Coronary artery (tissue), 2 donors: ENCODE measurements at regions not wholly inside any gene's neighbourhood (a gene's known extent, or its start where the extent isn't known, plus 50 kb on each side); places are given as distances from the start of the nearest gene placed in this dataset.
"Not testable (repeated sequence)": the region's sequence is repeated elsewhere in the genome, so short reads cannot be mapped to it uniquely, and the experiment has no call there.

Experiments
- DNase-seq: peaks from one replicate; pipeline ENCODE4 v3.0.0-alpha.2; 2017; ENCODE audit warnings: low spot score
- H3K27ac ChIP-seq, 2 donors: fragments of 200-600 bp; sonication (generic); one replicate each; pipeline ENCODE4 v1.5.1; 2016 to 2019
- H3K4me3 ChIP-seq: fragments of 200-600 bp; sonication (generic); 2 replicates; pipeline ENCODE4 v1.5.1; 2016; ENCODE audit warnings: mild to moderate bottlenecking, moderate library complexity
- TF ChIP-seq, protein P1 (sequence below): fragments of 200-600 bp; sonication (generic); IDR thresholded peaks from one replicate; pipeline ENCODE4 v1.5.1; 2019; ENCODE audit warnings: antibody characterized with exemption

GRCh38 chr14:53841109-53842099 is 115.2 kb downstream of the BMP4 start:
- no peak overlapping the region for H3K4me3 ChIP-seq
- TF ChIP-seq, protein P1, sequence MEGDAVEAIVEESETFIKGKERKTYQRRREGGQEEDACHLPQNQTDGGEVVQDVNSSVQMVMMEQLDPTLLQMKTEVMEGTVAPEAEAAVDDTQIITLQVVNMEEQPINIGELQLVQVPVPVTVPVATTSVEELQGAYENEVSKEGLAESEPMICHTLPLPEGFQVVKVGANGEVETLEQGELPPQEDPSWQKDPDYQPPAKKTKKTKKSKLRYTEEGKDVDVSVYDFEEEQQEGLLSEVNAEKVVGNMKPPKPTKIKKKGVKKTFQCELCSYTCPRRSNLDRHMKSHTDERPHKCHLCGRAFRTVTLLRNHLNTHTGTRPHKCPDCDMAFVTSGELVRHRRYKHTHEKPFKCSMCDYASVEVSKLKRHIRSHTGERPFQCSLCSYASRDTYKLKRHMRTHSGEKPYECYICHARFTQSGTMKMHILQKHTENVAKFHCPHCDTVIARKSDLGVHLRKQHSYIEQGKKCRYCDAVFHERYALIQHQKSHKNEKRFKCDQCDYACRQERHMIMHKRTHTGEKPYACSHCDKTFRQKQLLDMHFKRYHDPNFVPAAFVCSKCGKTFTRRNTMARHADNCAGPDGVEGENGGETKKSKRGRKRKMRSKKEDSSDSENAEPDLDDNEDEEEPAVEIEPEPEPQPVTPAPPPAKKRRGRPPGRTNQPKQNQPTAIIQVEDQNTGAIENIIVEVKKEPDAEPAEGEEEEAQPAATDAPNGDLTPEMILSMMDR = no peak
- DNase-seq = no peak
- H3K27ac ChIP-seq = no peak overlapping the region

DNA sequence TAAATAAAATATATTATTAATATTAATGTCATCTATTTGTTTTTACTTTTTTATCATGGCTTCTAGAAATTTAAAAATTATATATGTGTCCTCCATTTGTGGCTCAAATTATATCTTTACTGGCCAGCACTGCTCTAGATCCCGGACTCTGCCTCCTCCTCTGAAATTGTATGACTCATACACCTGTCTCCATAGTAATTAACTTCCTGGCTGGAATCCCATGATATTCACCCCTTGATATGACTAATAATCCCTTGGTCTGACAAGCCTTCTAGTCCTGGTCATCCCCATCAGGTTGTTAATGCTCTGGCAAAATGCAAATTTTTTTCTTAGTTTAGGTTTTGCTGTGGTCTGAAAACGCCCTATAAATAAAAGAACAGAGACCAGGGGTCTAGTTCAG is 116.2 kb downstream of the BMP4 start:
- H3K4me3 ChIP-seq = no peak overlapping the region
- no peak overlapping the region for H3K27ac ChIP-seq
- DNase-seq = no peak
- TF ChIP-seq, protein P1 = no peak

DNA sequence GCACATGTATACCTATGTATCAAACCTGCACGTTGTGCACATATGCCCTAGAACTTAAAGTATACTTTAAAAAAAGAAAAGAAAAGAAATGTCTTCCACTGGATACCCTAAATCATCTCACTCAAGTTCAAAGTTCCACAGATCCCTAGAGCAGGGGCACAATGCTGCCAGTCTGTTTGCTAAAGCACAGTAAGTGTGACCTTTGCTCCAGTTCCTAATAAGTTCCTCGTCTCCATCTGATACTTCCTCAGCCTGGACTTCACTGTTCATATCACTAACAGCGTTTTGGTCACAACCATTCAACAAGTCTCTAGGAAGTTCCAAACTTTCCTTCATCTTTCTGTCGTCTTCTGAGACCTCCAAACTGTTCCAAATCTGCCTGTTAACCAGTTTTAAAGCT is 118.3 kb downstream of the BMP4 start:
- Histone ChIP-seq H3K4me3 (no peak overlapping the region), H3K27ac (no peak overlapping the region)
- TF ChIP-seq, protein P1 = no peak
- DNase-seq = no peak

- DNase-seq, H3K27ac ChIP-seq, H3K4me3 ChIP-seq: not testable (repeated sequence)
Observed at GRCh38 chr14:53837656-53838055, 119.0 kb downstream of the BMP4 start.

DNA sequence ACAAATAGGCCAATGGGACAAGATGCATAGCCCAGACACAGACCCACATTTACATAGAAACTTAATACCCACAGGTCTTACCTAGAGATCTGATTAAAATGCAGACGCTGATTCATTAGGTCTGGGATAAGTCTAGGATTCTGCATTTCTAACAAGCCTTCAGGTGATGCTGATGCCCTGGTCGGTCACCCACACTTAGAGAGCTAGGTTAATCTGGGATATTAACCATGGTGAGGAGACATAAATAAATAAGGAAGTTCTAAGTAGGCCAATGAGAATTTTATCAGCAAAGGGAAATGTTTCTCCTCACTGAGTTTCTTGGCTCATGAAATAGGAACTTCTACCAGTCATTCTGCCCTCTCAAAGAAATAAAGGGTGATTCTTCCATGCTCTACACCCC is 120.1 kb downstream of the BMP4 start:
- no peak overlapping the region for H3K27ac ChIP-seq
- no peak for DNase-seq
- TF ChIP-seq, protein P1 = no peak
- no peak overlapping the region for H3K4me3 ChIP-seq

GRCh38 chr14:53828820-53829219 is 127.8 kb downstream of the BMP4 start:
- TF ChIP-seq, protein P1 = no peak

DNA sequence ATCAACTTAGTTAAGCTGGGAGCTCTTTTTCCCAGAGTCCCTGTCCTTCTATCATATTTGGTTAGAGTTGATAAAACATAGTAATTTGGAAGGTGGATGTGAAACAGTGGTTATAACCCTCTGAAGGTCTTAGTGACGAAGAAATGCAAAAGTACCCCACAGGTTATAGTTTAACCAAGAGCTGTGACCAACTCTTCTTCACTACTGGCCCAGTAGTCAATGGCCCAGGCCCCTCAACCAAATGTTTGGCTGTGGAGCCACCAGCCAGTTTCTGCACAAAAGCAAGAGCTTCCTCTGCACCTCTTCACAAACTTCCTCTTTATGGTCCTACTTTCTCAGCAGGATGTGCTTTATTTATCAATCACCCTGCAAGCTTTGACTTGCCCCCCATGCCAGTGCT is 132.6 kb downstream of the BMP4 start:
- Histone ChIP-seq H3K4me3 (no peak overlapping the region), H3K27ac (no peak overlapping the region)
- DNase-seq = no peak
- TF ChIP-seq, protein P1 = no peak

More at GRCh38 chr14:53828820-53829219, 127.8 kb downstream of the BMP4 start:
- Histone ChIP-seq H3K27ac (no peak overlapping the region), H3K4me3 (no peak overlapping the region)
- no peak for DNase-seq
